ENCODE measurements at regions not wholly inside any gene's neighbourhood (a gene's known extent, or its start where the extent isn't known, plus 50 kb on each side); places are given as distances from the start of the nearest gene placed in this dataset.
"Not testable (repeated sequence)": the region's sequence is repeated elsewhere in the genome, so short reads cannot be mapped to it uniquely, and the experiment has no call there.

- DNase-seq (ENCODE audit: low spot score), result no peak
Measured at GRCh38 chrX:78603908-78604307, 55.2 kb downstream of the RTL3 start.

DNA sequence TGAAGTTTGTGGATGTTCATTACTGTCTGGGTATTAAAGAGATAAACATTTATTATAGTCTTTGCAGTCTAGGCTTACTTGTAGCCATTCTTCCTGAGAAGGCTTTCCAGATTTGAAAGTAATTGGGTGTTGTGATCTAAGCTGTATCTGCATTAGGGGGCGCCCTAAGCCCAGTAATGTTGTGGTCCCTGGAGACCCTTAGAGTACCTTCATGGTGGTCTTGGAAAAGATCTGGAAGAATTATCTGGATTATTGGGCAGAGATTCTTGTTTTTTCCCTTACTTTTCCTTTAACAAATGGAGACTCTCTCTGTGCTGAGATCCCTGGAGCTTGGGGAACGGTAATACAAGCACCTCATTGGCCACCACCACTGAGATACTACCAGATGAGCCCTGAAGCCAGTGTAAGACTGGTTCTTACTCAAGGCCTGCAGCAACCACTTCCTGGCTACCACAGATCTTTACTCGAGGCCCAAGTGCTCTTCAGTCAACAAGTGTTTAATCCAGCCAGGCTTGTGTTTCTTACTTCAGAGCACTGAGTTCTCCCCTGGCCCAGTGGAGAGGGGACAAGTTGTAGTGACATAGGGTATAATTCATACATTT lies 63.1 kb downstream of the RTL3 start:
- DNase-seq (ENCODE audit: low spot score), result no peak

- no peak for DNase-seq (ENCODE audit: low spot score)
Measured at GRCh38 chrX:78593701-78594100, 65.4 kb downstream of the RTL3 start.

- DNase-seq (ENCODE audit: low spot score), result no peak
Measured at GRCh38 chrX:78592030-78592429, 67.1 kb downstream of the RTL3 start.

DNA sequence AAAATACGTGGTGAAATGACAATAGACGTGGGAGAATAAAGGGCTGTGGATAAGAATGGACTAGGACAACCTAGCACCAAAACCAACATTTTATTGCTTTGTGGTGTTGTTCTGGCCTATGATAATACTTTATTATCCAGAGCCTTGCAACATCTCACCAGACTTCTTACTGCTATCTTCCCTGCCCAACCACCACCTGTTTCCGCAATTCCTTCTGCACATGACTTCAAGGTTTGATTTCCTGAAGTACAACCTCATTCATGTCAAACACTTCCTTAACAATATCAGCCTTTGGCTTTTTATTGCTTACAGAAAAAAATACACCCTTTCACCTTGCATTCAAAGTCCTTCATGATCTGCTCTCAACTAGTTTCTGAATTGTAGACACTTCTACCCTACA lies 84.8 kb downstream of the RTL3 start:
- DNase-seq (ENCODE audit: low spot score), result no peak

GRCh38 chrX:78573630-78574029 lies 85.5 kb downstream of the RTL3 start:
- DNase-seq (ENCODE audit: low spot score), result no peak

- no peak for DNase-seq (ENCODE audit: low spot score)
Measured at GRCh38 chrX:78571849-78572248, 87.3 kb downstream of the RTL3 start.

DNA sequence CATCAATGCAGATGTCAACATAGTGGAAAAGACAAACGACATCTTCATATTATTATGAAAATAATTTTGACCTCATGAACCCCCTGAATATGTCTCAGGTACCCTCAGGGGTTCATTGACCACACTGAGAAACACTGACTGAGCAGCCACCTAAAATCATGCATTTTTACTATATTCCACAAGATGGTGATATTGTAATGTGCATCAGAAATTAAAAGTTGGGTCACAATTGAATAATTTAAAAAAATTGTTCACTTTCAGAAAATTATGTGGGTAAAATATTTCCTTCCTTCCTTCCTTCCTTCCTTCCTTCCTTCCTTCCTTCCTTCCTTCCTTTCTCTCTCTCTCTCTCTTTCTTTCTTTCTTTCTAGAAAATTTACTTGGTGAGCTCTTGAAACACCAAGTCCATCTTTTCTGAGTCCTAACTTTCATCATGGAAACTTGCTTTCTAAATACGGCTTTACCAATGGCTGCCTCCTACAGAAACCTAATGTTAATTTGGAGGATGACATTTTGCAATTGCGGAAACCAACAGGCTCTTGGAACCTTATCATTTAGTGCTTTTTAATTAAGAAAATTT lies 103.6 kb downstream of the RTL3 start:
- peak; percentile 4 for DNase-seq (ENCODE audit: low spot score)

DNA sequence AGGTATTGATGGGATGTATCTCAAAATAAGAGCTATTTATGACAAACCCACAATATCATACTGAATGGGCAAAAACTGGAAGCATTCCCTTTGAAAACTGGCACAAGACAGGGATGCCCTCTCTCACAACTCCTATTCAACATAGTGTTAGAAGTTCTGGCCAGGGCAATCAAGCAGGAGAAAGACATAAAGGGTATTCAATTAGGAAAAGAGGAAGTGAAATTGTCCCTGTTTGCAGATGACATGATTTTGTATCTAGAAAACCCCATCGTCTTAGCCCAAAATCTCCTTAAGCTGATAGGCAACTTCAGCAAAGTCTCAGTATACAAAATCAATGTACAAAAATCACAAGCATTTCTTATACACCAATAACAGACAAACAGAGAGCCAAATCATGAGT lies 106.5 kb downstream of the RTL3 start:
- DNase-seq (ENCODE audit: low spot score), result not testable (repeated sequence)

- DNase-seq (ENCODE audit: low spot score), result peak; percentile 1
Measured at GRCh38 chrX:78548012-78548411, 111.1 kb downstream of the RTL3 start.

DNA sequence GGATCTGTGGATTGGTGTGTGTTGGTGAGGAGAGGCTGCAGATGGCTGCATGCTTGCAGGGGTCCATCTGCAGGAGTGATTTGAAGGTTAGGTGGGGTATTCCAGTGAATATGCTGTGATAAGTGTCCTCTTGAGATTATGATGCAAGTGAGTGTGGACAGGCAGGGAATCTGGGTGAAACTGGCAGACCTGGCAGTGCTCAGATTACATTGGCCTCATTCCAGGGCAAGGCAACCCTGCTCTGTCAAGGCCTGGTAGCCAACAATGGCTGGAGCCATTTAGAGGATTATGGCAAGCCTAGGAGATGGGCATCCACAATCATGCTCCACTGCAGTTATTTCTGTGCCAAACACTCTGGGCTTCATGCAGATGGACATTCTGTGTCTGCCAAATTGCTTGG lies 113.9 kb downstream of the RTL3 start:
- no peak for DNase-seq (ENCODE audit: low spot score)

DNA sequence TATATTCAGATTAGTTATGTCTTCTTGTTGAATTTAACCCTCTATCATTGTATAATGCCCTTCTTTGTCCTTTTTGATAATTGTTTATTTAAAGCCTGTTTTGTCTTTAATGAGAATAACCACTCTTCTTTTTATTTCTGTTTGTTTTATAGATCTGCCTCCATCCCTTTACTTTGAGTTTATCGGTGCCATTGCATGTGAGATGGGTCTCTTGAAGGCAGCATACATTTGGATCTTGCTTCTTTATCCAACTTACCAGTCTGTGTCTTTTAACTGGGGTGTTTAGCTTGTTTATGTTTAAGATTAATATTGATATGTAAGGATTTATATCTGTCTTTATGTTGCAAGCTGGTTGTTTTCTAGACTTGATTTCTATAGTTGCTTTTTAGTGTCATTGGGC lies 115.8 kb downstream of the RTL3 start:
- no peak for DNase-seq (ENCODE audit: low spot score)

- no peak for DNase-seq (ENCODE audit: low spot score)
Measured at GRCh38 chrX:78540171-78540570, 119.0 kb downstream of the RTL3 start.

DNA sequence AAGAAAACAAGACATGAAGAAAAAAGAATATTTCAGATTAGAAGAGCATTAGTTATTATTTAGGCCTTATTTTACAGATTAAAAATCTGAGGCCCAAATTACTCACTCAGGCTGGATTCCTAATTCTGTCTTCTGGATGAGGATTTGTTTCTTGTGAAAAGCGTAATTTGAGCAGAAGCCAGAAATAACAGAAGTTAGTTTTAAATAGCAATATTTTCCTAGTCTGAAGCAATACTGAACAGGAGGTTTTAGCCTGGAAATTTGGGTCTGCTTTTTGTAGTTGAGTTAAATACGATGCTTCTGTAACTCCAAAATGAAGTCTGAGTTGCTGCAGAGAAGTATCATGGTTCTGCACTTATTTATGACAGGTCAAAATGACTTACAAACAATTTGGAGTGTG lies 124.9 kb downstream of the RTL3 start:
- no peak for DNase-seq (ENCODE audit: low spot score)

- DNase-seq (ENCODE audit: low spot score), result no peak
Measured at GRCh38 chrX:78532363-78532762, 126.8 kb downstream of the RTL3 start.

- no peak for DNase-seq (ENCODE audit: low spot score)
Measured at GRCh38 chrX:78527818-78528217, 131.3 kb downstream of the RTL3 start.

- DNase-seq (ENCODE audit: low spot score), result peak; percentile 12
Measured at GRCh38 chrX:78527263-78527662, 131.9 kb downstream of the RTL3 start.

DNA sequence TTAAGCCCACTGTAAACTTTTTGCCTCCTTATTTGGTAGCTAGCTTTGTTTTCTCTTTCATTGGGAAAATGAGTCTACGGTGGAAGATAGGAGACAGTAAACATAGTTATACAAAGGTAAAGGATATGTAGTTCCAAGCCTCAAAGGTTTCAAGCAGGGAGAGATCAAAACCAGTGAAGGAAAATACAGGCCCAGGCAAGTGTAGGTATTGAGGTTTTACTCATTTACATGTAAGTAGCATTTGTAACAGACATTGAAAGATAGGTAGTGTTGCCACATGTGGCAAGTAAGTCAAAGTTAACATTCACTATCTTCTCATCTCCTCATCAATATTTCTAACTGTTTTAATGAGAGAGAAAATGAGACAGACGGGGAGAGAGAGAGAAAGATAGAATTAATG lies 136.5 kb downstream of the RTL3 start:
- no peak for DNase-seq (ENCODE audit: low spot score)

DNA sequence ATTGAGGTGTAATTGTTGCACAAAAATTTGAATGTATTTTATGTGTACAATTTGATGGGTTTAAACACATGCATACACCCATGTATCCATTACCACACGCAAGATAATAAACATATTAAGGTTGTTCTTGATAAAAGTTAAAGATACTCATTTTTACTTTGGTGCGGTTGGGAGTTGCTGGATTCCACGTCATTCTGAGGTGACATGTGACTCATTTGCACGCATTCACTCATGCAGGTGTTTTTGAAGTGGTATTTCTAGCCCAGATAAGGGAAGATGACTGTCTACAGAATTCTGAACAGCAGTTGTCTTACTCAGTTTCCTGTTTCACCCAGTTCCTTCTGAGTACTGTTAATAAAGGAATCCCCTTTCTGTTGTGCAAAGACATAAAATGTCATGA lies 142.0 kb downstream of the RTL3 start:
- DNase-seq (ENCODE audit: low spot score), result no peak

GRCh38 chrX:78514852-78515251 lies 144.3 kb downstream of the RTL3 start:
- DNase-seq (ENCODE audit: low spot score), result no peak

DNA sequence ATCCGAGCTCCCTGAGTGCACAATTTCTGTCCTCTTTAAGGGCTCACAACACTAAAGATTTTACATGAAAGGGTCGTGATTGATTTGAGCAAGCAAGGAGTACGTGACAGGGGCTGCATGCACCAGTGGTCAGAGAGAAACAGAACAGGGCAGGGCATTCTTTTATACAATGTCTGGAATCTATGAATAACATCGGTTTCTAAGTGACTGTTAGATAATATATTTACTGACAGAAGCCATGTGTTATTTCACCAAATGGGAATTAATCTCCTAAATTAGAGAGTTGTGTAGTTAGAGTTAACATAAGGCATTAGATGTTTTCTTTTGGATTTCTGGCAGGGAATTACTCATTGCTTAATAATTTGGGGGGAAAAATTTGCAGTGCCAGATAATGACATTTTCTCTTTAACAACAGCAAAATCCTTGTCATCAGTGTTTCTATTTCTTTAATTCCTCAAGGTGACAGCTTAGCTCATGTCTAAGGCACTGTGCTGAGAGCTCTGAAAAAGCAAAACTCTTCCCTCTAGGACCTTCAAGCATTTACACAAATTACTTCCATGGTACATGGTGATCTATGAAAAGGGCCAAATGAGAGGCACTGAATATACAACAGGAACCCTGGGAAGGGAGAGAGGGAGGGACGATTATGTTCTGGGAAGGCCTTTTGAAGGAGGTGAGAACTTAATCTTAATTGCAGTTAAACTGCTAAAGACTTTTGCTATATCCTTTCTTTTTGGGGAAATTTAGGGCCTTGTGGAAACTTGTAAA lies 145.0 kb downstream of the RTL3 start:
- DNase-seq (ENCODE audit: low spot score), result no peak

- DNase-seq (ENCODE audit: low spot score), result no peak
Measured at GRCh38 chrX:78506248-78506647, 152.9 kb downstream of the RTL3 start.

DNA sequence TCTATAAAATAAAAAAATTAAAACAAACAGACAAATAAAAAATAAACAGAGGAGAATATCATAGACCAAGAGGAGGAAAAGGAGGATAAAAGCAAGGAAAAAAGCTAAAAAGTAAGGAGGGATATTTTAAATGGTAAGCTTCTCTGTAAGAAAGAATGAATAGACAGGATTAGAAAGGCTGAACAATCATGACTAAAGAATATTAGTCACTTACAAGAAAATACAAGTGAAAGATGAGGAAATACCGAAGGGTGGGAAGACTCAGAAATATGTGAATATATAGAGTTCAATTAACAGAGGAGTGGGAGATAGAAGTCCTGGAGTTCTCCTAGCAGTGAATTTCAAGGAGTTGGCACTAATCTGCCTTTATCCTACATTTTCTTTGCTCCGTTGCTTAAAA lies 162.6 kb downstream of the RTL3 start:
- no peak for DNase-seq (ENCODE audit: low spot score)

DNA sequence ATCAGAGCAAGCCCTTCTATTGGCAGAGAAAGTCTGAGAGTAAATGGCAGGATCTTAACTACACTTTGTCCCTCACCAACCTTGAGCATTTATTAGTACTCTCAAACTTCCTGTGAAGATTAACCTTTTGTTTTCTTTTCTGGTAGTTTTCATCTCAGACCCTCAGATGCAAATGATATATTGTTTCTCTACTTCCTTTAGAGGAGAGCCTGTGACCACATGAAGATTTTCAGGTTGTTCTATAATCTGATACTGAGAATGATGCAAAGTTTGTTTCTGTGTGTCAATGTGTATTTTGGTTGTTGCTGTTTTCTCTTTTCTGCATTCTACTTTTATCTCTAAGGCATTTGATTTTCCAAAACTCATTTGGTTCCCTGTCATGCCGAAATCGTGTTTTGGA lies 165.8 kb upstream of the CYSLTR1 start:
- DNase-seq (ENCODE audit: low spot score), result no peak

All from GM03348 (cell line).